SU-DHL-6 (cell line): ENCODE measurements at regions not wholly inside any gene's neighbourhood (a gene's known extent, or its start where the extent isn't known, plus 50 kb on each side); places are given as distances from the start of the nearest gene placed in this dataset.
"Not testable (repeated sequence)": the region's sequence is repeated elsewhere in the genome, so short reads cannot be mapped to it uniquely, and the experiment has no call there.

Experiments used
- EZH2phosphoT487 ChIP-seq: fragments of 200-600 bp; sonication (generic), shearing (Covaris generic); conservative IDR thresholded peaks from 2 replicates; pipeline ENCODE4 v1.6.1; 2018; ENCODE audit warnings: mild to moderate bottlenecking, antibody characterized with exemption, low read length, moderate library complexity, mixed read lengths
- TF ChIP-seq, protein P1 (sequence below): fragments of 200-600 bp; sonication (generic); IDR thresholded peaks from one replicate; pipeline ENCODE4 v1.5.1; 2017; ENCODE audit warnings: antibody characterized with exemption, mild to moderate bottlenecking, low read length, moderate library complexity; ENCODE audit not compliant: insufficient read depth, poor library complexity, severe bottlenecking

DNA sequence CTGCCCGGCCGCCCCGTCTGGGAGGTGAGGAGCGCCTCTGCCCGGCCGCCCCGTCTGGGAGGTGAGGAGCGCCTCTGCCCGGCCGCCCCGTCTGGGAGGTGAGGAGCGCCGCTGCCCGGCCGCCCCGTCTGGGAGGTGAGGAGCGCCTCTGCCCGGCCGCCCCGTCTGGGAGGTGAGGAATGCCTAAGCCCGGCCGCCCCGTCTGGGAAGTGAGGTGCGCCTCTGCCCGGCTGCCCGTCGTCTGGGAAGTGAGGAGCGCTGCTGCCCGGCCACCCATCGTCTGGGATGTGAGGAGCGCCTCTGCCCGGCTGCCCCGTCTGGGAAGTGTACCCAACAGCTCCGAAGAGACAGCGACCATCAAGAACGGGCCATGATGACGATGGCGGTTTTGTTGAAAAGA lies 136.6 kb upstream of the PROKR2 start:
- TF ChIP-seq, protein P1, sequence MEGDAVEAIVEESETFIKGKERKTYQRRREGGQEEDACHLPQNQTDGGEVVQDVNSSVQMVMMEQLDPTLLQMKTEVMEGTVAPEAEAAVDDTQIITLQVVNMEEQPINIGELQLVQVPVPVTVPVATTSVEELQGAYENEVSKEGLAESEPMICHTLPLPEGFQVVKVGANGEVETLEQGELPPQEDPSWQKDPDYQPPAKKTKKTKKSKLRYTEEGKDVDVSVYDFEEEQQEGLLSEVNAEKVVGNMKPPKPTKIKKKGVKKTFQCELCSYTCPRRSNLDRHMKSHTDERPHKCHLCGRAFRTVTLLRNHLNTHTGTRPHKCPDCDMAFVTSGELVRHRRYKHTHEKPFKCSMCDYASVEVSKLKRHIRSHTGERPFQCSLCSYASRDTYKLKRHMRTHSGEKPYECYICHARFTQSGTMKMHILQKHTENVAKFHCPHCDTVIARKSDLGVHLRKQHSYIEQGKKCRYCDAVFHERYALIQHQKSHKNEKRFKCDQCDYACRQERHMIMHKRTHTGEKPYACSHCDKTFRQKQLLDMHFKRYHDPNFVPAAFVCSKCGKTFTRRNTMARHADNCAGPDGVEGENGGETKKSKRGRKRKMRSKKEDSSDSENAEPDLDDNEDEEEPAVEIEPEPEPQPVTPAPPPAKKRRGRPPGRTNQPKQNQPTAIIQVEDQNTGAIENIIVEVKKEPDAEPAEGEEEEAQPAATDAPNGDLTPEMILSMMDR, result not testable (repeated sequence)
- TF ChIP-seq EZH2phosphoT487, result not testable (repeated sequence)
